Ovary (tissue), 7 donors: ENCODE measurements at regions not wholly inside any gene's neighbourhood (a gene's known extent, or its start where the extent isn't known, plus 50 kb on each side); places are given as distances from the start of the nearest gene placed in this dataset.

Experiments used
- DNase-seq, 5 donors: peaks; one replicate each; pipeline ENCODE4 v3.0.0-alpha.2; 2019 to 2020
- H3K27ac ChIP-seq, 2 donors: fragments of 200-600 bp; one replicate each; pipeline versions ENCODE4 v1.5.1 to v1.8.0; 2019 to 2022
- H3K27me3 ChIP-seq: fragments of 200-600 bp; one replicate; pipeline ENCODE4 v1.8.0; 2022
- H3K36me3 ChIP-seq: fragments of 200-600 bp; sonication (generic); one replicate; pipeline ENCODE4 v1.5.1; 2019
- H3K4me1 ChIP-seq: one replicate; pipeline ENCODE4 v1.8.1; 2013; ENCODE audit warnings: mild to moderate bottlenecking, moderate library complexity; ENCODE audit not compliant: insufficient read depth
- H3K4me3 ChIP-seq: fragments of 200-600 bp; sonication (generic); one replicate; pipeline ENCODE4 v1.5.1; 2017
- H3K9me3 ChIP-seq, 2 donors: fragments of 200-600 bp in 1 of 2; sonication (generic) in 1 of 2; one replicate each; pipeline versions ENCODE4 v1.5.1 to v1.8.1; 2013 to 2019; ENCODE audit warnings: mild to moderate bottlenecking in 1 of 2, moderate library complexity in 1 of 2
- CTCF ChIP-seq, 3 donors: fragments of 450-650 bp in 2 of 3; fragments of 200-600 bp in 1 of 3; IDR thresholded peaks; one replicate each; pipeline versions ENCODE4 v1.5.1 to v1.8.0; 2016 to 2022; ENCODE audit warnings: antibody characterized with exemption in 3 of 3, mild to moderate bottlenecking in 1 of 3
- EP300 ChIP-seq: sonication (generic); formaldehyde crosslinking; IDR thresholded peaks from one replicate; pipeline ENCODE4 v1.6.1; 2017; ENCODE audit warnings: antibody characterized with exemption
- POLR2A ChIP-seq: fragments of 450-650 bp; IDR thresholded peaks from one replicate; pipeline ENCODE4 v1.6.1; 2017; ENCODE audit warnings: antibody characterized with exemption, mild to moderate bottlenecking, moderate library complexity
- WGBS, 3 donors: extraction: QIAGEN DNeasy Blood & Tissue Kit in 1 of 3; methylation state at CpG; one replicate each; pipeline versions ENCODE4 v1.1.5 to v1.1.7; 2013 to 2017; 5-methylcytosine and 5-hydroxymethylcytosine counted together
- intact Hi-C, 4 donors: fragments of 100-400 bp; cut with DNase I; formaldehyde crosslinking; loops; one replicate each; pipeline versions ENCODE4 v1.11.0 to v1.15.1; 2022 to 2023
- donor health status: DM: no; HTN: no; CAD: no; lungs with moderate emphysema.
- donor health status: DM: no; HTN: no; CAD: no.
- donor health status: Bipolar disorder and iron deficiency.
- donor health status: DM: no; HTN: no; CAD: no.
- donor health status: DM: yes; HTN: yes; CAD: no.

DNA sequence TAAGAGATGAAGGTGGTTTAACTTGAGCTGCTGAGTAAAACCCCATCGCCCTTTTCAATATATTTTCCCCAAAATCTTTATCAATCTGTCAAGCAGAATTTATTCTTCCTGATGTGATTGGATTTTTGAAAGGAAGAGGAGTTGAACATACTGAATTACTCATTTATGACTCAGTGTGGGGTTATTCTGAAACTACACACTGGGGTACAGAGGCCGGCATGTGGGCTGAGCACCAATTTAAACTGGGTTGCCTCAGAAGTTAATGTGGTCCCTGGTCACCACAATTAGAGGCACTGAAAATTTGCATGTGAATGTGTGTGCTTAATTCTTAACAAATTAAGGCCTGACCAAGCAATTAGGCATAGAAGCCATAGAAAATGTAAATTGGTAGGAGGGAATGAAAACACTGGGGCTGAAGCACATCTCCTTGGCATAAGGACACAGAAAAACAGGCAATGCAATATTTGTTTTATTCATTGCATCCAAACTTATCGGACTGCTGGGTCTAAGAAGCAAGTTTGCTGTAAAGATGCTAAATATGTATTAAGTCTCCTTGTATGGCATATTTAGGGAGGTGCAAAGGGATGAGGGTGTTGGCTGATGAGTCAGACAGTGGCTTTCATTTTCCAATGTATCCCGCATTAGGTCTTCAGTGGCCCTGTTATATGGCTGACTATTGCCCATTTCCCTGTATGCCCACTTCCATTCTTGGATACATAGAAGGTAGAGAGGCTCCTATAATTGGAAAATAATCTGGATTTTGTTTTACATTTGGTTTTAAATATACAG is 170.9 kb downstream of the IL15 start:
- H3K9me3 ChIP-seq: no peaks in the 10 kb centered on the region
- DNase-seq: no peak
- H3K27ac ChIP-seq: no peak overlapping the region
- 87 to 91% (median 91%) methylated on average over 4 of the region's 4 CpGs for WGBS, 3 donors
- H3K36me3 ChIP-seq: no peaks in the 10 kb centered on the region
- TF ChIP-seq EP300 (no peak), CTCF (IDR thresholded peaks at IDR 0.05) (no peak), POLR2A (no peak)
- H3K4me3 ChIP-seq: no peak overlapping the region
- intact Hi-C loops: no loop called here
- no peaks in the 10 kb centered on the region for H3K27me3 ChIP-seq
- H3K4me1 ChIP-seq: no peaks in the 10 kb centered on the region

DNA sequence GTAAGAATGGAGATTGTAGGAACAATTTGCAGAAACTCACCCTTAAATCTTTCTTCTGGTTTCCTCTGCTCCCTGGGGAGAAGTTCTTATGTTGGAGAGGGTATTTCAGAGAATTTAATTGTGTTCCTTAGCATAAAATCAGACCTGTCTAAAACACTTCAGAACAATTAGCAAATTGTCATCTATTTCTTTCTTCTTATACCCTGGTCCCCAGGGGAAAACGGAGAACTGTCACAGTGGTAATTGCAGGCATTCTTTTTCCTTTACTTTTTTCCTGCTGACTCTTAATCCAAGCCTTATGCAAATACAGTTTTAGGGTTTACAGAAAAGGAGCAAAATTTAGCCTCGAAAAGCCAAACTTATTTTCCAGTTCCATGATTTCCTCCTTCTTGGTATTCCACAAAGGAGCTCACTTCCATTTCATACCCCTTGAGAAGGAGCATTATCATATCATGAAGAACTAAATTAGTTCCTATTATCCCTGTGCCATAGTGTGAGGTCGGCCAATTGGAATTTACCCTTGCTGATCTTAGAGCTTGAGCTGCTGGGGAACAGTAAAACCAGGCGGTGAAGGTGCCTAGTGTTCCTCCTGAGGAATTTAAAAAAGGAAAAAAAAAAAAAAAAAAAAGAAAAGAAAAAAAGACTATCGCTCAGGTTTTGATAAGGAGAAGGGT is 173.8 kb downstream of the IL15 start:
- intact Hi-C loops: no loop called here
- Histone ChIP-seq H3K4me1 (no peaks in the 10 kb centered on the region), H3K27ac (no peak overlapping the region), H3K4me3 (no peak overlapping the region), H3K9me3 (no peaks in the 10 kb centered on the region), H3K27me3 (no peaks in the 10 kb centered on the region), H3K36me3 (no peaks in the 10 kb centered on the region)
- WGBS, 3 donors: 73 to 77% (median 75%) methylated on average over 5 of the region's 5 CpGs
- no peak for DNase-seq
- no peak for TF ChIP-seq CTCF (IDR thresholded peaks at IDR 0.05)
- TF ChIP-seq POLR2A: no peak
- TF ChIP-seq EP300: no peak

- no peak overlapping the region for H3K4me3 ChIP-seq
- H3K27me3 ChIP-seq: no peaks in the 10 kb centered on the region
- H3K27ac ChIP-seq: no peak overlapping the region
- no peak for DNase-seq
- no peaks in the 10 kb centered on the region for H3K4me1 ChIP-seq
- TF ChIP-seq EP300: no peak
- no peak for TF ChIP-seq POLR2A
- no peak for TF ChIP-seq CTCF (IDR thresholded peaks at IDR 0.05)
- no peaks in the 10 kb centered on the region for H3K36me3 ChIP-seq
- intact Hi-C loops: no loop called here
- H3K9me3 ChIP-seq: no peaks in the 10 kb centered on the region
- 88 to 90% (median 89%) methylated on average over 6 of the region's 6 CpGs for WGBS, 3 donors
Measured at GRCh38 chr4:141810712-141811375, 174.5 kb downstream of the IL15 start.

DNA sequence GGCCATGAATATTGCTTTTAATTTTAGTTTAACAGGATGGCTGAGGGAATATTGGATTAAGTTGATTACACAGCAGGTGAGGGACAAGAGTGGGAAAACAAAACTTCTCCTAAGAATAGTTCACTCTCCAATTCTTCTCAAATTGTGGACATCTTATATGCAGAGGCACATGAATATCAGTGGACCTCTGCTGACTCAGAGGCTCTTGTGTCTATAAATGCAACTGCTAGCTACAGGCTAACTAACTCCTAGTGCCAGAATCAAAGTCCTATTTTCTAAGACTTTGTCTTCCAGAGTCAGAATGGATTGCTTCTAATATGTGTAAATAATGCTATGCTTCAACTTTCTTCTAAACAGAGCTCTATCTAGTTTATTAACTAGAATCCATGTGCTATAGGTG is 175.8 kb downstream of the IL15 start:
- H3K4me3 ChIP-seq: no peak overlapping the region
- H3K27ac ChIP-seq: no peak overlapping the region
- no peaks in the 10 kb centered on the region for H3K4me1 ChIP-seq
- DNase-seq: no peak
- intact Hi-C loops: no loop called here
- H3K9me3 ChIP-seq: no peaks in the 10 kb centered on the region
- H3K36me3 ChIP-seq: no peaks in the 10 kb centered on the region
- TF ChIP-seq CTCF (IDR thresholded peaks at IDR 0.05) (no peak), POLR2A (no peak), EP300 (no peak)
- H3K27me3 ChIP-seq: no peaks in the 10 kb centered on the region
